ENCODE measurements at regions not wholly inside any gene's neighbourhood (a gene's known extent, or its start where the extent isn't known, plus 50 kb on each side); places are given as distances from the start of the nearest gene placed in this dataset.

DNA sequence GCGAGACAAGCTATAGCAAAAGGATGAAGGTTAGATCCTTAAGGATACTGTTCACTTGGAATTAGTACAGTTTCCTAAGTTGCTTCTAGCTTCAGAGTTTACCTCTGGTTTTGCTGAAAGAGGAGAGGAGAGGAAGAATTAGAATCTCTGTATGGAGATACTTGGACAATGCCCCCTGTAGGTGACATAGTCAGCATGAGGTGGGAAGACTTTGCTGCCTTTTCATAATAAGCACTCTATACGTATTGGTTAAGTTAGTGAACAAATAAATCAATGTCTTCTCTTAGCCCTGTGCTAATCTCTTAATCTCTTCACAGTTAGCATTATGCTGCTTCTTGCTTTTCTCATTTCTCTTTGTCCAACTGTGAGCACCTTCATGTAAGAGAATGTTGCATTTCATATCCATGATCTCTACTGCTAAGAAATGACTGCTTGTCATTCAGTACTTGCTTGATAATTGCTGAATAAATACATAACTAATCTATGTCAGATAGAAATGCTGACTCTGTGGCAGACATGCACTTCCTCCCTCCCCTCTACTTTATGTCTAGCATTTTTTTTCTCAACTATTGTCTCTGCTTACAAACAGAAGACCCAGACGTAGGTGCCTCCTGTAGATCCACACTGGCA lies 527.2 kb downstream of the GBA3 start:
- Mint-ChIP-seq H3K9me3 (peaks cover 25% of the 10 kb centered on the region), H3K36me3 (peaks cover 4% of the 10 kb centered on the region), H3K4me1 (ENCODE audit: low read depth in 2 of 2) (no peaks in the 10 kb centered on the region), H3K27ac (no peak overlapping the region), H3K4me3 (no peak overlapping the region), H3K27me3 (no peaks in the 10 kb centered on the region)
- DNase-seq (ENCODE audit: low spot score): no peak
- ATAC-seq: no peak

DNA sequence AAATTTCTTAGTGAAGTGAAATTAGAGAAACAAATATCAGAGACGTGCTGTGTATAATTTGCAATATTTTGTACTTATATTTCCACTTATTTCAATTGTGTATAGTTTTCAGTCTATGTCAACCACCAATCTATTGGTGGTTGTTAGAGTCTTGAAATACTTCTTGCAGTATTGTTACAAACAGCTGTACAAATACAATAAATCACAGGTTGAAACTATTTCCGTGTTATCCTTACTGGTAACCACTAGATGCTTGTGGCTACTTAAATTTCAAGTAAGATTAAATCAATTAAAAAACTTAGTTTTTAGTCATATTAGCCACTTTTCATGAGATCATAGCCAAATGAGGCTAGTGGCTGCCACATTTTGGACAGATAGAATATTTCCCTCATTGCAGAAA lies 520.5 kb downstream of the GBA3 start:
- Mint-ChIP-seq H3K27ac (no peak overlapping the region), H3K4me3 (no peak overlapping the region), H3K9me3 (peaks cover 21% of the 10 kb centered on the region), H3K27me3 (no peaks in the 10 kb centered on the region), H3K4me1 (ENCODE audit: low read depth in 2 of 2) (no peaks in the 10 kb centered on the region), H3K36me3 (no peaks in the 10 kb centered on the region)
- ATAC-seq (no peak), DNase-seq (ENCODE audit: low spot score) (no peak)

DNA sequence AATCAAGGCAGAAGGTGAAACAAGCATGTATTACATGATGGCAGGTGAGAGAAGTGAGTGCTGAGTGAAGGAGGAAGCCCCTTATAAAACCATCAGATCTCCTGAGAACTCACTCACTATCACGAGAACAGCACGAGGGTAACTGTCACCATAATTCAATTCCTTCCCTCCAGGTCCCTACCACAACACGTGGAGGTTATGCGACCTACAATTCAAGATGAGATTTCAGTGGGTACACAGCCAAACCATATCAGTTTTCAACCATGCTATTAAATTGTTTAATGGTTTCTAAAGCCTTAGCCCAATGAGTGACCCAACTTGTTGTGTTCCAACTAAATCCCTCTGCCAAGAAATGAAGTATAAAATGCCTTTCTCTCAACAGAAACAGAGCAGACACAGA lies 519.8 kb downstream of the GBA3 start:
- no peaks in the 10 kb centered on the region for H3K36me3 Mint-ChIP-seq
- no peaks in the 10 kb centered on the region for H3K4me1 Mint-ChIP-seq (ENCODE audit: low read depth in 2 of 2)
- H3K27ac Mint-ChIP-seq: no peak overlapping the region
- ATAC-seq (no peak), DNase-seq (ENCODE audit: low spot score) (no peak)
- H3K9me3 Mint-ChIP-seq: peaks cover 21% of the 10 kb centered on the region
- no peak overlapping the region for H3K4me3 Mint-ChIP-seq
- no peaks in the 10 kb centered on the region for H3K27me3 Mint-ChIP-seq

DNA sequence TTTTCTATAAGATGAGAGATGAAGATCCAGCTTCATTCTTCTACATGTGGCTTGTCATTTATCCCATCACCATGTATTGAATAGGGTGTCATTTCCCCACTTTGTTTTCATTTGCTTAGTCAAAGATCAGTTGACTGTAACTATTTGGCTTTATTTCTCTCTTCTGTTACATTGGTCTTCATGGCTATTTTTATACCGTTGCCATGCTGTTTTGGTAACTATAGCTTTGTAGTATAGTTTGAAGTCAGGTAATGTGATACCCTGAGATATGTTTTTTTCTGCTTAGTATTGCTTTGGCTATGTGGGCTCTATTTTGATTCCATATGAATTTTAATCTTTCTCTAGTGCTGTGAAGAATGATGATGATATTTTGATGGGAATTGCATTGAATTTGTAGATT lies 514.3 kb downstream of the GBA3 start:
- Mint-ChIP-seq H3K4me1 (ENCODE audit: low read depth in 2 of 2) (no peaks in the 10 kb centered on the region), H3K4me3 (no peak overlapping the region), H3K27me3 (no peaks in the 10 kb centered on the region), H3K27ac (no peak overlapping the region), H3K36me3 (peaks cover 5% of the 10 kb centered on the region), H3K9me3 (peaks cover 25% of the 10 kb centered on the region)
- ATAC-seq: no peak
- DNase-seq (ENCODE audit: low spot score): no peak

DNA sequence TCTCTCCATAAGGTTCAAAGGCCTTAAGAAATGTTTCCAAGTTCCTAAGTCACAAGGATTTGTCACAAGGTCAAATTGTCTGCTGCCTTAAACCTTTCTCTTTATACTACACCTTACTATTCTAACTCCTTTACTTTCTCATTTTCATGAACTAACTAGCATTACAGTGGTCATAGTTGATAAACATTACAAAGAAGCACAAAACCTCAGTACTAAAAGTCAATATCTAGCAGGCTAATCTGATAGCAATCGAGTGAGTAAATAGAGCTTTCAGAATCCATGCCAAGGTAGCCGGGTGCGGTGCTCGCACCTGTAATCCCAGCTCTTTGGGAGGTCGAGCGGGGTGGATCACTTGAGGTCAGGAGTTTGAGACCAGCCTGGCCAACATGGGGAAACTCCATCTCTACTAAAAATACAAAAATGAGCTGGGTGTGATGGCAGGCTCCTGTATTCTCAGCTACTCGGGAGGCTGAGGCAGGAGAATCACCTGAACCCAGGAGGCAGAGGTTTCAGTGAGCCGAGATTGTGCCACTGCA lies 510.0 kb downstream of the GBA3 start:
- Mint-ChIP-seq H3K9me3 (peaks cover 33% of the 10 kb centered on the region), H3K4me3 (no peak overlapping the region), H3K36me3 (peaks cover 5% of the 10 kb centered on the region), H3K4me1 (ENCODE audit: low read depth in 2 of 2) (no peaks in the 10 kb centered on the region), H3K27me3 (no peaks in the 10 kb centered on the region), H3K27ac (no peak overlapping the region)
- ATAC-seq (no peak), DNase-seq (ENCODE audit: low spot score) (no peak)

DNA sequence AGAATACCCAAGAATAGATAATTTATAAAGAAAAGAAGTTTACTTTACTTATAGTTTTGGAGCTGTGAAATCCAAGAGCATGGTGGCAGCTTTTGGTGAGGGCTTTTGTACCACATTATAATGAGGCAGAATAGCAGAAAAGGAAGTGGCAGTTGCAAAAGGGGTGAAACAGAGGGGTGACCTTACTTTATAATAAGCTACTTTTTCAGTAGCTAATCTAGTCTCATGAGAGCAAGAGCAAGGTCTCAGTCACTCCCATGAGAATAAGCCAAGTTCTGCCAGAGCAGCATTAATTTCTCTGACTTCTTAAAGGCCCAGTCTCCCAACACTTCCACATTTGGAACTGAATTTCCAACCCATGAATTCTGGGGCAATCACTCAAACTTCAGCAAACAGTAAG lies 502.0 kb downstream of the GBA3 start:
- ATAC-seq: no peak
- Mint-ChIP-seq H3K36me3 (no peaks in the 10 kb centered on the region), H3K4me1 (ENCODE audit: low read depth in 2 of 2) (no peaks in the 10 kb centered on the region), H3K9me3 (peaks cover 13% of the 10 kb centered on the region), H3K27me3 (no peaks in the 10 kb centered on the region), H3K4me3 (no peak overlapping the region), H3K27ac (no peak overlapping the region)
- DNase-seq (ENCODE audit: low spot score): no peak

DNA sequence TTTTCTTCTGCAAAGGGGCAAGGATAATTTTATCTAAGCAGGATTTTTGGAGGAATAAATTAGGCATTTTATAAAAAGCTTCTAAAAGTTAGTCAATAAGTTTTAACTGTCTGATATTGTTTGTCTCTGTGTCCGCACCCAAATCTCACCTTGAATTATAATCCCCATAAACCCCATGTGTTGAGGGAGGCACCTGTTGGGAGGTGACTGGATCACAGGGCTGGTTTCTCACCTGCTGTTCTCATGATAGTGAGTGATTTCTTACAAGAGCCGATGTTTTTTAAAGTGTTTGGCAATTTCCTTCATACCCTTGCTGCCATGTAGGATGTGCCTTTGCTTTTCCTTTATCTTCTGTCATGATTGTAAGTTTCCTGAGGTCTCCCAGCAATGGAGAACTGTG lies 481.4 kb downstream of the GBA3 start:
- Mint-ChIP-seq H3K36me3 (peaks cover 15% of the 10 kb centered on the region), H3K9me3 (peaks cover 21% of the 10 kb centered on the region), H3K4me1 (ENCODE audit: low read depth in 2 of 2) (no peaks in the 10 kb centered on the region), H3K27ac (no peak overlapping the region), H3K4me3 (no peak overlapping the region), H3K27me3 (no peaks in the 10 kb centered on the region)
- ATAC-seq: no peak
- no peak for DNase-seq (ENCODE audit: low spot score)

DNA sequence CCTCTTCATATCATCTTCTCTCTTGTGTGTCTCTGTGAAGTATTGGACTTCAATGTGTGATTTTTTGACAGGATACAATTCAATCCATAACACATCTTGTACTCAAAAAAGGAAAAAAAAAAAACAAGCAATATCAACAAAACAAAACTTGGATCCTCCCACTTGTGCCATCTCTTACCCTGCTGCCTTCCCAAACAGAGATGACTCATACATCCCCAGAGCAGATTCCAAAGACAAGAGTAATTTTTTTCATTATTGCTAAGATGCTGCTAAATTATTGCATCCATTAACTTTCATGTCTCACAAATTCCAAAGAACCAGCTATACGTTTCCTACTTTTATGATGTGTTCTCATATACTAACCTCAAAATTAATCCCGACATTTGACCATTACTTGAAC lies 479.2 kb downstream of the GBA3 start:
- Mint-ChIP-seq H3K4me1 (ENCODE audit: low read depth in 2 of 2) (no peaks in the 10 kb centered on the region), H3K27me3 (no peaks in the 10 kb centered on the region), H3K27ac (no peak overlapping the region), H3K4me3 (no peak overlapping the region), H3K9me3 (peaks cover 22% of the 10 kb centered on the region), H3K36me3 (peaks cover 4% of the 10 kb centered on the region)
- DNase-seq (ENCODE audit: low spot score) (no peak), ATAC-seq (no peak)

DNA sequence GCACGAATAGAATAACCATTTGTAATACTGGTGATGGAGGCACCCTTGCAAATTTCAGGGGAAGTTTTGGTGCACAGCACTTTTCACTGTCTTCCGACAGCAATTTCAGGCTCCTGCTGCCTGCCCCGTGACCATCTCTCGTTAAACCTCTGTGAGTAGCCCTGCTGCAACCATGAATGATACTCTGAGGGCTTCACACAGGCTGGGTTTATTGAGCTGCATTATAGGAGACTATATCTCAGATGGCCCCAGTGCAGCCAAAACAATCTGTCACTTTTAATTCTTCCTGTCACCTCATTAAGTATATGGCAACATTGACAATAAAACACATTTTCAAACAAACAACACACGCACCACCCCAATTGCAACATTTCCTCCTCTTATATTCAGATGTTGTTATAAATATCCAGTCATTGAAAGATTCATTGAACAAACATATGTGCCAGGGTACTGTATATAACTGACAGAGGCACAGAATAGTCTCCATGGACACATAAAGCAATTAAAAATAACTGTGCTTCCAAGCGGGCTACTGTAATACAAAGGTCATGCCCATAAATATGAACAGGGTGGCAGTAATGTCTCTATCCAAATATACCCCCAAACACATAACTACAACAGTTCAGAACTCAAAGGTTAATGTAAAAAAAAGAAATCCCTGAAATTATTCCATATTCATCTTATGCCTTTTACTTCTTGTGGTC lies 477.0 kb downstream of the GBA3 start:
- Mint-ChIP-seq H3K27me3 (no peaks in the 10 kb centered on the region), H3K9me3 (peaks cover 14% of the 10 kb centered on the region), H3K36me3 (no peaks in the 10 kb centered on the region)

DNA sequence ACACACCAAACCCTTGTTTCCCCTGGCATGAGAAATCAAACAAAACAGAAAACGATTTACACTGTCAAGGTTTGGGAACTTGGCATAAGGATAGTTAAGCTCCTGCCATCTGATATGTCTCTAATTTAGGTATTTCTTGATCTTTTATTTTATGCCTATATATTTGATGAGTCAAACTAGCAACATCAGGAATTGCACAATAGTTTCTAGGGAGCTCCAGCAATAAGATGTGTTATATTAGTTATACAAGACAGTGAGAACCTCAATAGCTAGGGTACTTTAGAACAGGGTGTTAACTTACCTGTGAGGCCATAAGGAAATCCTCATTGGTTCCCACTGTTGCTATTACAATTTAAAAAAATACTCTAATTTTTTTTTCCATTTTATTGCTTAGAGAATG lies 474.2 kb downstream of the GBA3 start:
- no peak overlapping the region for H3K4me3 Mint-ChIP-seq
- no peak overlapping the region for H3K27ac Mint-ChIP-seq
- no peaks in the 10 kb centered on the region for H3K4me1 Mint-ChIP-seq (ENCODE audit: low read depth in 2 of 2)
- peaks cover 14% of the 10 kb centered on the region for H3K9me3 Mint-ChIP-seq
- H3K36me3 Mint-ChIP-seq: no peaks in the 10 kb centered on the region
- no peak for DNase-seq (ENCODE audit: low spot score)
- no peaks in the 10 kb centered on the region for H3K27me3 Mint-ChIP-seq
- no peak for ATAC-seq

More for the DNA sequence above, 477.0 kb downstream of the GBA3 start:
- no peak overlapping the region for H3K4me3 Mint-ChIP-seq
- no peaks in the 10 kb centered on the region for H3K4me1 Mint-ChIP-seq (ENCODE audit: low read depth in 2 of 2)
- no peak for ATAC-seq
- H3K27ac Mint-ChIP-seq: no peak overlapping the region
- no peak for DNase-seq (ENCODE audit: low spot score)

DNA sequence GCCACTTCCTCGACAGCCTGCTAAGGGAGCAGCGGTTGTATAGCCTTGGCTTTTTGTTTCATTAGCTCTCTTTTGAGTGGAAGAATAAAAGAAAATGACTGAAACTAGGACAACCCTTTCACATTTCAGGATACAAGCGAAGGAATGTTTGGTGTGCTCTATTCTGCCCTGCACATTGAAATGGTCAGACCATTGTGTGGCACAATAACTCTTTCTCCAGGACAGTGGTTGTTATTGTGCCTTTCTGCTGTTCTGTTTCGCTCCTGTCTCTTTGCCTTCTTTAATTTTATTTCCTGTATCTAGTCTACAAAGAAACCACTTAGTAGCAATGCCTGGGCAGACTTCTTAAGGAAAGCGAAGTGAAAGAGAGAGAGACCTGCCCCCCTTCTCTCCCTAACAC lies 473.7 kb downstream of the GBA3 start:
- Mint-ChIP-seq H3K4me1 (ENCODE audit: low read depth in 2 of 2) (no peaks in the 10 kb centered on the region), H3K4me3 (no peak overlapping the region), H3K27me3 (no peaks in the 10 kb centered on the region), H3K9me3 (peaks cover 17% of the 10 kb centered on the region), H3K27ac (no peak overlapping the region), H3K36me3 (no peaks in the 10 kb centered on the region)
- ATAC-seq: no peak
- DNase-seq (ENCODE audit: low spot score): no peak

DNA sequence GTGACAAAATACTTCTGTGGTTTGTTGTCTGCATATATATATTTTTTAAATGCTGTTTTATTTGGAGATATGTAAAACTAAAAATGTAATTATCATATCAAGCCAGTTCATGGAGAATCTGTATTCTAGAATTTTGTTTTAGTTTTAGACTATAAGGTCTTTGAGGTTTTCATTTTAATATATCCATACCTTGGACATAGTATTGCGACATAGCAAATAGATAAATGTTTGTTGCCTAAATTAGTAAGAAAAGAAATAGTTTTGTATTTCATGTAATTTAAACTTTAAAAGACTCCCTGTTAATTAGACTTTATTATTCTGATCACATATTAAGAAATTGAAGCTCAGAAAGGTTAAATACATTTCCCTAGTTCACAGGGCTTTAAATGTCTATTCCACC lies 472.9 kb downstream of the GBA3 start:
- H3K9me3 Mint-ChIP-seq: peaks cover 21% of the 10 kb centered on the region

DNA sequence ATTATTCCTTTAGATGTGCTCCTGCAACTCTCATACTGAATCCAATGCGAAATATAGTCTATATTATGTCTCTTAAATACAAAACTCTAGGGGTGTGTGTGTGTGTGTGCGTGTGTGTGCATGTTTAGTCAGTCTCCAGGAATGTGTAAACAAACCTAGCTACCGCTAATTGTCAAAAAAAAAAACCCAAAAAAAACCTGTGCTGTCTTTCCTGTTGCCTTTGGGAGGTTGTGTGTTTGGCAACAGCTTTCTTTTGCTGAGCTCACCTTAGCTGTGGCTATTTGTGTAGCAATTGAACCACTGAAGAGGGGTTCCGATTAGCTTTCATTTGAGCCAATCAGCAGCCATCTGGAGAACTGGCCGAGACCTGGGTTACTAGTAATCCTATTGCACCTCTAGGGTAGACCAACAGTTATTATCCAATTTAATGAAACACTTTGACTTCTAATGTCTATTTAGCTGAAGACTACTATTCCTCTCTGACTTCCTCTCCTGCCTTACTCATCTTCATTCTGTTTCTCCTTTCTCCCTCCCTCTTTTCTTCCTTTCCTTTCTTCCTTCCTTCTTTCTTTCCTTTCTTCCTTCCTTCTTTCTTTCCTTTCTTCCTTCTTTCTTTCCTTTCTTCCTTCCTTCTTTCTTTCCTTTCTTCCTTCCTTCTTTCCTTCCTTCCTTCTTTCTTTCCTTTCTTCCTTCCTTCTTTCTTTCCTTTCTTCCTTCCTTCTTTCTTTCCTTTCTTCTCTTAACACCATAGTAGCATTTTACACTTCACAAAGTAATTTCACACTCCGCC lies 471.1 kb downstream of the GBA3 start:
- H3K36me3 Mint-ChIP-seq: peaks cover 4% of the 10 kb centered on the region
- no peak overlapping the region for H3K27ac Mint-ChIP-seq
- H3K9me3 Mint-ChIP-seq: peaks cover 20% of the 10 kb centered on the region
- H3K4me1 Mint-ChIP-seq (ENCODE audit: low read depth in 2 of 2): no peaks in the 10 kb centered on the region
- DNase-seq (ENCODE audit: low spot score) (no peak), ATAC-seq (no peak)
- no peaks in the 10 kb centered on the region for H3K27me3 Mint-ChIP-seq
- no peak overlapping the region for H3K4me3 Mint-ChIP-seq

More for the DNA sequence above, 472.9 kb downstream of the GBA3 start:
- H3K27ac Mint-ChIP-seq: no peak overlapping the region
- DNase-seq (ENCODE audit: low spot score) (no peak), ATAC-seq (no peak)
- no peaks in the 10 kb centered on the region for H3K27me3 Mint-ChIP-seq
- H3K4me1 Mint-ChIP-seq (ENCODE audit: low read depth in 2 of 2): no peaks in the 10 kb centered on the region
- H3K4me3 Mint-ChIP-seq: no peak overlapping the region
- H3K36me3 Mint-ChIP-seq: peaks cover 2% of the 10 kb centered on the region

DNA sequence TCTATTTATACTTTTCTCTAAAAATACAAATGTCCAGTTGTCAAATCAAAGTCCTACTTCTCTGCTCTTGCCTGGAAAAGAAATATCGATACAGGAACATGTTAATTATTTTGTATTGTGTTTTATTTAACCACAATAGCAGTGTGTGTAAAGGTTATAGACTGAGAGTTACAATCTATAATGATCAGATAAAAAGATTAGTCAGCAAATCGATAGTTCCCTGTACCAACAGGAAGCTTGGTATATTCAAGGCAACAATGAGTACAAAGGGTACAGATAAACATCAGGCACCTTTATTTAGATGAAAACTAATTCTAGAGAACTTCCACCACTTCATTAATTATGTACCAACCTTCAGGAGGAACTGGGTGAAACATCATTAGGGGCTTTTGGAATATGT lies 469.5 kb downstream of the GBA3 start:
- no peaks in the 10 kb centered on the region for H3K27me3 Mint-ChIP-seq
- H3K4me3 Mint-ChIP-seq: no peak overlapping the region
- H3K27ac Mint-ChIP-seq: no peak overlapping the region
- peaks cover 18% of the 10 kb centered on the region for H3K9me3 Mint-ChIP-seq
- peaks cover 4% of the 10 kb centered on the region for H3K36me3 Mint-ChIP-seq
- DNase-seq (ENCODE audit: low spot score): no peak
- ATAC-seq: no peak
- H3K4me1 Mint-ChIP-seq (ENCODE audit: low read depth in 2 of 2): no peaks in the 10 kb centered on the region
